IPS-18c (cell line): ENCODE measurements at regions not wholly inside any gene's neighbourhood (a gene's known extent, or its start where the extent isn't known, plus 50 kb on each side); places are given as distances from the start of the nearest gene placed in this dataset.

Experiments used
- H3K4me3 ChIP-seq: 2 replicates; pipeline ENCODE4 v1.7.0; 2013; ENCODE audit warnings: low read depth, mild to moderate bottlenecking, low read length, moderate library complexity; ENCODE audit not compliant: insufficient read depth
- H3K9me3 ChIP-seq: one replicate; pipeline ENCODE4 v1.6.1; 2013; ENCODE audit warnings: mild to moderate bottlenecking, low read length, moderate library complexity; ENCODE audit not compliant: control insufficient read depth, insufficient read depth

DNA sequence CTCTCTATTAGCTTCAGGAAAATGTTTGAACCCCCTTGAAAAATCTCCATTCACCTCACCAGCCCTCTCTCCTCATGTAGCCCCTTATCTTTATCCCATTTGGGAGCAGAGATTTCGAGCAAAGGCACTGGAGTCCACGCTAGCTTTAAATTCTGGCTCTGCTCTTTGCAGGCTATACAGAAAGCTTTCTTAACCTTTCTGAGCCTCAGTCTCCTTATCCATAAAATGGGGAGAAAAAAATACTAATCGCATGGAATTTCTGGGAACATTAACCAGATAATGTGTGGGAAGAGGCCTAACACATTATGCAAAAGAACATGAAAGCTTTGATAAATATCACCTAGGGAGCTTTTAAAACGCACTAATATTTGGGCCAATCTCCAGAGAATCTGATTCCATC, 476.3 kb upstream of the CDH5 start:
- Histone ChIP-seq H3K4me3 (no peak overlapping the region), H3K9me3 (no peaks in the 10 kb centered on the region)

GRCh38 chr16:65889533-65889966, 476.9 kb upstream of the CDH5 start:
- no peaks in the 10 kb centered on the region for H3K9me3 ChIP-seq
- H3K4me3 ChIP-seq = no peak overlapping the region

- H3K4me3 ChIP-seq = no peak overlapping the region
- no peaks in the 10 kb centered on the region for H3K9me3 ChIP-seq
Measured at GRCh38 chr16:65888201-65888600, 478.3 kb upstream of the CDH5 start.

DNA sequence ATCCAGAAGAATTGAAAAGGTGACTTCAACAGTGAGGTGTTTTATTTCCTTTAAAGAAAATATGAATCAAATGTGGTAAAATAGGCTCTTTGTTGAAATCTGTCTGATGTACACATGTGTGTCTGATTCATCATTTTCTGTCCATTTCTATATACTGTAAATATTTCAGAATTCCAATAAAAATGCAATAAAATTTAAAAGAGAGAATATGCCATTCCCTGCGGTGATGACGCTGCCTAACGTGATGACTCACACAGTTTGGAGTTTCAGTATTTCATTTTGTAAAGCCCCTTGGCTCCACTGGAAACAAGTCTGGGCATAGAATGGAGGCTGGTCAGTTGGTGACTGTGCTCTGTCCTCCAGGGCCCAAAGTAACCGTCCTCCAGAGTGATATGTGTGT, 482.5 kb upstream of the CDH5 start:
- H3K4me3 ChIP-seq = no peak overlapping the region
- no peaks in the 10 kb centered on the region for H3K9me3 ChIP-seq

- H3K9me3 ChIP-seq = no peaks in the 10 kb centered on the region
- H3K4me3 ChIP-seq = no peak overlapping the region
Measured at GRCh38 chr16:65878347-65878746, 488.1 kb upstream of the CDH5 start.

- Histone ChIP-seq H3K4me3 (no peak overlapping the region), H3K9me3 (no peaks in the 10 kb centered on the region)
Measured at GRCh38 chr16:65876624-65877023, 489.9 kb upstream of the CDH5 start.

DNA sequence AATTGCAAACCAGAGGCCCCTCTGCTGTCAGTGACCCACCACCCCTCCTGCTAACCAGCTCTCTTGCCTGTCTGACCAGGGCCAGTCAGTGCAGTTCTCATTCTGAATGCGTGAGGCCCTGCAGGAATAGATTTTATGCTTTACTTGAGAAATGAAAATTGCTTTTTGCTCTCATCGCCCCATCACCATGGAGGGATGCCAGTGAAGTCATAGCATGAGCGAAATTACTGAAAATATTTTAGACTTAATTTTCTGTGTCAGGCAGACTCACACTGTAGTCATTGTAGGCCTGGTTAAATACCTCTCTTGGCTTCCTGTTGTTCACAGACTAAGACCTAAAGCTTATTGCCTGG, 490.5 kb upstream of the CDH5 start:
- Histone ChIP-seq H3K9me3 (no peaks in the 10 kb centered on the region), H3K4me3 (no peak overlapping the region)

DNA sequence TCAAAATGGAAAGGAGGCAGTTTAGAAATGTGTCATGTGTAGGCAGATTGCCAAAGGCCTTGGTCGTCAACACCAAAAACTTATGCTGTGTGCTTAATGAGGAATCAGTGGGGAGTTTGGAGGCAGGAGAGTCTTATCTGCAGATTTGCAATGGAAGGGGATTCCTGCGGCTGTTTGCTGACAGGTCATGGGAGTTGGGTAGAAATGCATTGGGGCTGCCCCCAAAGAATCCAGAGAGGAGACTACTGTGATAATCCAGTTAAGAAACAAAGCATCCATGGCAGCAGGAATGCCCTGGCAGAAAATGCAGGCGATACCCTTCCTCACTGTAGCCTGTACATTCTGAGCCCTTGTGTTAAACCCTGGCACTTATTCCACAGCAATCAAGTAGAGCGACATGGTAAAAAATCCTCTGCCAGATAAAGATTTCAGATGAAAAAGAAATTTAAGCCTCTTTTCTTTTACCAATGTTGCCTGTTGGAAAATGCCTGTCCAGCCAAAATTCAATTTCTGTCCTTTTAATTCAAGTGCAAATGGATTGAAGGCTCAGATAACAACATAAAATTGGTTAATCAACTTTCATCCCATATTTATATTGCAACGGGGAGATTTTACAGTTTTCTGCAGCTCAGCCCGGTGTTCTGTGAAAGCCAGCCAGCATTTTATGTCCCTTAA, 491.0 kb upstream of the CDH5 start:
- Histone ChIP-seq H3K9me3 (no peaks in the 10 kb centered on the region), H3K4me3 (no peak overlapping the region)

DNA sequence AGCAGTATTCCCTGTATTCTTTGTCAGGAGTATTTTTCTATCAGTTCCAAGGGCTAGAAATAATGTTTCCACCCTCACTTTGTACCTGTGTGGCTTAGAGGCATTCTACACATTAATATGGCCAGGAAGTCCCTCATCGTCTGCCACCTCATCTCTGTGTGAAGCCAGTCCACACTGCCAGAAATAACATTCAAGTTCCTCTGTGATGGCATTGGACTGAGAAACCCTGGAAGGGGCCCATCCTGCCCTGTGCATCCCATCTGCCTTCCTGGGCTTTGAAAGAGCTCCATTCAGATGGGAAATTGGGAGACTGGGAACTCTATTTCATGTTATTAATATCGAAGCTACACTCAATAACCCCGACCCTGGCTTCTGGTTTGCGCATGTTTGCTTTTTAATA, 497.2 kb upstream of the CDH5 start:
- H3K4me3 ChIP-seq = no peak overlapping the region

GRCh38 chr16:65867276-65867960, 499.1 kb upstream of the CDH5 start:
- no peak overlapping the region for H3K4me3 ChIP-seq
- H3K9me3 ChIP-seq = peaks cover 2% of the 10 kb centered on the region

More for the DNA sequence above, 497.2 kb upstream of the CDH5 start:
- no peaks in the 10 kb centered on the region for H3K9me3 ChIP-seq

- peaks cover 2% of the 10 kb centered on the region for H3K9me3 ChIP-seq
- H3K4me3 ChIP-seq = no peak overlapping the region
Measured at GRCh38 chr16:65863236-65863635, 503.3 kb upstream of the CDH5 start.

GRCh38 chr16:65861131-65861731, 505.3 kb upstream of the CDH5 start:
- H3K4me3 ChIP-seq = no peak overlapping the region

GRCh38 chr16:65855171-65856145, 511.0 kb upstream of the CDH5 start:
- H3K9me3 ChIP-seq = no peaks in the 10 kb centered on the region
- no peak overlapping the region for H3K4me3 ChIP-seq

More at GRCh38 chr16:65861131-65861731, 505.3 kb upstream of the CDH5 start:
- H3K9me3 ChIP-seq = peaks cover 2% of the 10 kb centered on the region

GRCh38 chr16:65846210-65846602, 520.3 kb upstream of the CDH5 start:
- H3K4me3 ChIP-seq = no peak overlapping the region
- no peaks in the 10 kb centered on the region for H3K9me3 ChIP-seq

DNA sequence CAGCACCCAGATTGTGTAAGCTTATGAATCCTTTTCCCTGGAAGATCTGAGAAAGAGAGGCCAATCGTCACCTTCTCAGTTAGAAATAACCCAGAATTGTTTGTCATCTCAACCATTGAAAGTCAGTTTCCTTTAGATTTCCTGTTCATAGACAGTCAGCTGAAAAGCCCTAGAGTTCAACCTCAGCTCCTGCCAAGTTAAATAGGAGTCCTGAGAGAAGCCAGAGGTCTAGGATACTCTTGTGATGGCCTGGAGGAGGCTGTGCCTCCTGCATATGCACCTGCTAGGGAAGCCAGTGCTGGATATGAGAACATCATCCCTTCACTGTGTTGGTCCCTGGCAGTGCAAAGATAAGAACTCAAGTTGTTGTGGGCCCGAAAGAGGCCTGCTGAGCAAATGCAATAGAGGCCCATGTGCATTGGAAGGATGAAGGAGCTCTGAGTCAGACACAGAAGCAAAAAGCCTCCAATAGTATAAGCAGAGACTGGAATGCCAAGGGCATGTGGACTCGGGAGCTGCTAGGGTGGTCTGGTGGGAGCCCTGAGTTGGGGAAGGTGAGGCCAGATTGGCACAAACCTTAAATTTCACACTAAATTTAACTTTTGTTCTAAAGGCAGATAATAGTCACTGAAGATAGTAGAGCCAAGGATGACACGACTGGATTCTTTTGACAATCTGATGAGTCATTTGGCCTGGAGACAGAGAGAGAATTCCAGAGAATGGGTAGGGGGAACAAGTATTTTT, 520.9 kb upstream of the CDH5 start:
- H3K9me3 ChIP-seq = no peaks in the 10 kb centered on the region
- no peak overlapping the region for H3K4me3 ChIP-seq

GRCh38 chr16:65843941-65844340, 522.5 kb upstream of the CDH5 start:
- Histone ChIP-seq H3K9me3 (no peaks in the 10 kb centered on the region), H3K4me3 (no peak overlapping the region)

GRCh38 chr16:65842067-65842466, 524.4 kb upstream of the CDH5 start:
- Histone ChIP-seq H3K4me3 (no peak overlapping the region), H3K9me3 (no peaks in the 10 kb centered on the region)
